C4-2B (cell line): ENCODE measurements at regions not wholly inside any gene's neighbourhood (a gene's known extent, or its start where the extent isn't known, plus 50 kb on each side); places are given as distances from the start of the nearest gene placed in this dataset.

Experiments used
- H3K27ac ChIP-seq: fragments of 450-650 bp; 2 replicates; pipeline ENCODE4 v1.5.1; 2017
- CTCF ChIP-seq: fragments of 450-650 bp; conservative IDR thresholded peaks from 2 replicates; pipeline ENCODE4 v1.5.1; 2017; ENCODE audit warnings: mild to moderate bottlenecking
- ZFX ChIP-seq: fragments of 450-650 bp; IDR thresholded peaks from 2 replicates; pipeline ENCODE4 v1.6.1; 2017

DNA sequence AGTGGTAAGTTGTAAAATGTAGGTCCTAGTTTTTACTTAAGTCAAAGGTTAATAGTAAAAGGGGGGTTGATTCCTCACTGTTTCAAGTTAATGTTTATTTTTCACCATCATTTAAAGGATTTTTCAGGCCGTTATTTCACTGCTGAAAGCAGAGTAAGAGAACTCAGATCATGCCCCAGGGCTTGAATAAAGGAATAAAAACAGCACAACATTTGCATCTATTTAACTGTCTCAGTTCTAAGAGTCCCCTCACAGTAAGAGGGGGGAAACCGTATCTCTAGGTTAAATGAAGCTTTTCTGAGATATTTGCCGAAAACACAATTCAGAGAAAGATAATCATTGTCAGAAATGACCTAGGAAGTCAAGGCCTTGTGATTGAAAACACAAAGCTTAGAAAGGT, 138.2 kb upstream of the KCTD1 start:
- no peak overlapping the region for H3K27ac ChIP-seq
- TF ChIP-seq CTCF (no peak), ZFX (no peak)

DNA sequence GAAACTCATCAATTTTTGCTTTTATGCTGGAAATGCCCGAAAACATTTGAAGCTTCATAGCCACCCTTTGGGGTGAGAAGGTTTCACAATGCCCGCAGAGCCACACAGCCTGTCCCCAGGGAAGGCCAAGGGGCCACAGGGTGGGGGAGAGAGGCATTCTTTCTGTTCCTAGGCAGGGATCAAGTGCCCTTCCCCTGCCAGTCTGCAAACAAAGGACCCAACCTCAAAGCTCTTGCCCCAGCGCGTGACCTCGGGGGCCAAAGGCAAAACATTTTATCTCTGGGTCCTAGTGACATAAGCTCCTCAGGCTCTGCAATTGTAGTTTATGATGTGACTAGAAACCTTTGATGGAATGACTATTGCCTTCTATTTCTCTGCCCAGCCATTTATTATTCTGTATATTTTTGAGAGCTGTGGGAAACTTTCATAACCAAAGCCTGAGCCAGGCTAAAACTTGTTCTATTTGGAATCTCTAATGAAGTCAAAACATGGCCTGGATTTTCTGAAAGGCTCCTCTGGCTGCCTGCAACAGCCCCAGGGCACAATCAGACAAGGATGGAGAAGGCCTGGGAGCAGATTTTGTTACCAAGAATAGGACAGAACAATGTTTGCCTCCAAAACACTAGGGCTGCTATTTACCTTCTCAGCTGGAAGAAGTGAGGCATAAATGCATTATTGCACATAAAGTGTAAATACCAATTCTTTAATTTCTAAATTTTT, 137.2 kb upstream of the KCTD1 start:
- peak overlapping the region; percentile 33 for H3K27ac ChIP-seq
- no peak for TF ChIP-seq ZFX

DNA sequence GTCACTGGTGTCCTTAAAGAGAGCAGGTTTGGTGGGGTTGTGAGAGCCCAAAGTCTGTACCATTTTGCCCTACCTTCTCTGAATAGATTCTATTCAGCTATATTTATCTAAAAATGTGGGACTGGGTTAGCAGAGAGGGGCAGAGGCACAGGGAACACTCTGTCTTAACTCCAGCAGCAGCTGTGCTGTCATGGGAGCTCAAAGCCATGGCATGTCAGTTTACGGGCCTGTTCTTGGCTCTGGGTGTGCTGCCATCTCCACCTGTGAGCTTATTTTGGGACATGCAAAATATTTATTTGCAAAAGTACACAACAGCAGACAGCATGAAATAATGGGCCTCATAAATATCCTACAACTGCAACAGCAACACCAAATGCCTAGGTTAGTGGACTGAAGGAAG, 129.6 kb upstream of the KCTD1 start:
- TF ChIP-seq ZFX: no peak
- TF ChIP-seq CTCF: no peak
- H3K27ac ChIP-seq: peak overlapping the region; percentile 8

GRCh38 chr18:26667046-26667445, 118.7 kb upstream of the KCTD1 start:
- TF ChIP-seq CTCF: no peak
- no peak for TF ChIP-seq ZFX
- H3K27ac ChIP-seq: no peak overlapping the region

- TF ChIP-seq ZFX: no peak
- no peak for TF ChIP-seq CTCF
Measured at GRCh38 chr18:26662996-26663395, 114.6 kb upstream of the KCTD1 start.

DNA sequence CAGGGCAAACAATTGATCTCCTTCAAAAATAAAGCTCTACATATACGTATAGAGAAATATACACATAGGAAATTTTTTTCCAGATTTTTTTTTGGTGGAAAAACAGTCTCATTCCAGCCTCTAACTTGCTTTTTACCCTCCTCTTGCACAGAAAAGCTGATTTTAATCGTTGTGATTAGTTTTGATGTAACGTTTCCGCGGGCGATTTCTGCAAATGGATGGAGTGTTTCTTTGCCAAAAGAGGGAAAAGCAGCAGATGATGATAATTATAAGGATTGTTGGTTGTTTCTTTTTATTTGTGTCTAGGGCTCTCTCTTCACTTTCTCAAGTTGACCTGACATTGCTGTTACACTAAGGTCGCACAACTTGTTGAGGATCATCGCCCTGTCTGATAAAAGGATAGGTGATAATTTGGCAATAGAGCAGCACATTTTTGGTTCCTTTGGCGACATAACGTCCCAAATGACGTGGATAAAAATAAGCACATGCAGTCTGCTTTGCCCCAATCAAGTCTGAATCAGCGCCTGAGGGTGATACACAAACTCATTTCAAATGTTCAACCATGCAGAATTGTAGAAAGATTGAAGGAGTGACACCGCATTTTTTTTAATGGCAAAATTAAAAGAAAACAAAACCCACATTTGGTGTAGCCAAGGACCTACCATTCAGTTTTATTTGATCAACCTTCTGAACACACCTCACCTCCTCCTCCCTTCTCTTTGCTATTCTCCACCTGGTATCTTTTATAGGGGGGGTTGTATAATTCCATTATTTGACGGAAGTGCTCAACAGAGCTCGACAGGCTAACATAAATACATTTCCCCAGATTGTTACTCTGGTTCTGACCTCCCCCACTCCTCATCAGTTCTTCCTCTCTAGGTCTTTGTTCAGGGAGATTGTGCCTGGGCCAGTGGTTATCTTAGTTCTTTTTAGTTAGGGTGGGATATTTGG, 109.6 kb upstream of the KCTD1 start:
- peak overlapping the region; percentile 75; the same call in 1 of the 2 replicates for H3K27ac ChIP-seq
- no peak for TF ChIP-seq CTCF
- TF ChIP-seq ZFX: no peak

More at GRCh38 chr18:26662996-26663395, 114.6 kb upstream of the KCTD1 start:
- H3K27ac ChIP-seq: no peak overlapping the region

DNA sequence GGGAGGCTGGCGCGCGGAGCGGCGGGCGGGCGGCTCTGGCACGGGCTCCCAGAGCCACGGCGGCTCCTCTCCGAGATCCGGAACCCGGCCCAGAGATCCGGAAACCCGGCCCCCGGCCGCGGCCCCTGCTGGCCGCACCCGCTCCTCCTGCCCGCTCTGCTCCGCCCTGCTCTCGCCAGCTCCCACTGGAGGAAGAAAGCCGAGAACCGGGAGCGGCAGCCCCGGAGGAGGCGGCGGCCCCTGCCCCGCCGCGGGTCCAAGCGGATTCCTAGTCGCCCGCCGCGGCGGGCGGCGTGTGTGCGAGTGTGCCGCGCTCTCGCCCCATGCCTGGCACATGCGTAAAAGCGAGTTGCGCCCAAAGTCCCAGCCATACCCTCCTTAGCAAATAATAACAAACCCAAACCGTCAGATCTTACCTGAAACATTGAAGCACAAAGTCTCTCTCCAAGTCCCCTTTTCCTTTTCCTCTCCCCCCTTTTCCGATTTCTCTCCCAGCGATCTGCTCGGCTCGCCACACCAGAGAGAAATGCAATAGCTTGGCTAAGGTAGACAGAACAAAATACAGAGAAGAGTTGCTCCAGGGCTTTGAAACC, 108.7 kb upstream of the KCTD1 start:
- peak overlapping the region; percentile 75 for H3K27ac ChIP-seq
- TF ChIP-seq ZFX (0 out of 2 replicates have a peak, but pooled peaks have one; percentile 19), CTCF (peak; percentile 32)
